ENCODE measurements at regions not wholly inside any gene's neighbourhood (a gene's known extent, or its start where the extent isn't known, plus 50 kb on each side); places are given as distances from the start of the nearest gene placed in this dataset.

DNA sequence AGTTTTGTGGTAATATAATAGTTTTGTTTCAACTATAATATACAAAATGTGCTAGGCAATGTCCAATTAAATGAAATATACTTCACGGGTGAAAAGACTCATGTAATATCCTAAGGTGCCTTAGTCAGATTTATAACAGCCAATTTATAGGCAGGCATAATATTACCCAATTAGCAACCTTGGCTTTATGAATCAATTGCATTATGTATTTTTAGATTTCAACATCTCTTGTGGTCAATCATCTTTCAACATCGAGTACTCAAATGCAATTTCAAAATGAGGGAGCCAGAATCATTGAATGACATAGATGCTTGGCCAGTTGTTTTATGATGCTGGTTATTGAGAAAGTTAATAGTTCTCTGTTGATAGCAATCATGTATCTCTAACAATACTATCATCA lies 110.3 kb upstream of the SP8 start:
- Histone ChIP-seq H3K36me3 (ENCODE audit: control insufficient read depth, insufficient read depth, low read length) (no peaks in the 10 kb centered on the region), H3K4me3 (ENCODE audit: low read length) (no peak overlapping the region), H3K4me1 (ENCODE audit: control insufficient read depth, insufficient read depth, low read length) (no peaks in the 10 kb centered on the region), H3K27me3 (ENCODE audit: control insufficient read depth, insufficient read depth, low read length) (no peaks in the 10 kb centered on the region), H3K27ac (ENCODE audit: low read length) (no peak overlapping the region), H3K9me3 (ENCODE audit: control insufficient read depth, insufficient read depth, low read length) (no peaks in the 10 kb centered on the region)
- TF ChIP-seq, protein P1, sequence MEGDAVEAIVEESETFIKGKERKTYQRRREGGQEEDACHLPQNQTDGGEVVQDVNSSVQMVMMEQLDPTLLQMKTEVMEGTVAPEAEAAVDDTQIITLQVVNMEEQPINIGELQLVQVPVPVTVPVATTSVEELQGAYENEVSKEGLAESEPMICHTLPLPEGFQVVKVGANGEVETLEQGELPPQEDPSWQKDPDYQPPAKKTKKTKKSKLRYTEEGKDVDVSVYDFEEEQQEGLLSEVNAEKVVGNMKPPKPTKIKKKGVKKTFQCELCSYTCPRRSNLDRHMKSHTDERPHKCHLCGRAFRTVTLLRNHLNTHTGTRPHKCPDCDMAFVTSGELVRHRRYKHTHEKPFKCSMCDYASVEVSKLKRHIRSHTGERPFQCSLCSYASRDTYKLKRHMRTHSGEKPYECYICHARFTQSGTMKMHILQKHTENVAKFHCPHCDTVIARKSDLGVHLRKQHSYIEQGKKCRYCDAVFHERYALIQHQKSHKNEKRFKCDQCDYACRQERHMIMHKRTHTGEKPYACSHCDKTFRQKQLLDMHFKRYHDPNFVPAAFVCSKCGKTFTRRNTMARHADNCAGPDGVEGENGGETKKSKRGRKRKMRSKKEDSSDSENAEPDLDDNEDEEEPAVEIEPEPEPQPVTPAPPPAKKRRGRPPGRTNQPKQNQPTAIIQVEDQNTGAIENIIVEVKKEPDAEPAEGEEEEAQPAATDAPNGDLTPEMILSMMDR (IDR thresholded peaks at IDR 0.05), result no peak
- no peaks in the 10 kb centered on the region for H3K36me3 Mint-ChIP-seq
- no peak overlapping the region for H3K4me3 Mint-ChIP-seq
- H3K9me3 Mint-ChIP-seq, result peaks cover 3% of the 10 kb centered on the region in 2 donors
- H3K27ac Mint-ChIP-seq, result no peak overlapping the region
- ATAC-seq (no peak), DNase-seq (no peak)
- H3K27me3 Mint-ChIP-seq (ENCODE audit: low read depth in 2 of 2), result peaks cover 0 to 3% of the 10 kb centered on the region in 2 donors
- no peaks in the 10 kb centered on the region for H3K4me1 Mint-ChIP-seq
- WGBS (ENCODE audit: insufficient coverage), result no CpG with 5 or more reads among the region's 2 CpGs
- intact Hi-C loops (cut with micrococcal nuclease), result no loop called here

DNA sequence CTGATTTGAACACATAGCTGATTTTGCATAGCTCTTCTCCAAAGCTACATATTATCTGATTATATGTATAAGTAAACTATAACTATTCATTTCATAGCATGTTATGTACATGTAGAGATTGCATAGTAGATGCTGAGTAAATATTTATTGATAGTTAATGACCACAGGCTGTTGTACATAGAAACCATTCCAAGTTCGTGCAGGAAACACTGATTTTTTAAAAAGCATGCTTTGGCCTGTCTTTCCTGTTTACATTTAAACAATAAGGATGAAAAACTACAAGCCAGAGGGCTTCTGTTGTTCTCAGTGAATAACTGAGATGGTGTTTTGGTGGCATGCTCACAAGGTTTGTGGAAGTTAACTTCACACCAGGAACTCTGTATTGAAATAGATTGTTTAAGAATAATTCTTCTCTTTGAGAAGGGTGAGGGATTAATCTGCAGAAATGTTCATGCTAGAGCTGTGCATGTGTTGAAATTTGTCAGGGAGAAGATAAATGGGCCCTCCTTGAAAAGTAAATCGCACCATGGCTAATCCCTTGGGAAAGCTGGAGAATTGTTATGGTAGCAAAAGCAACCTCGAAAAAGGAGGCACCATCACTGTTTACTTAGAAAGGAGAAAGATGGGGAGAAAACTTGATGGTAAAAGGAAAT lies 120.2 kb upstream of the SP8 start:
- ATAC-seq (no peak), DNase-seq (no peak)
- no peak overlapping the region for H3K27ac Mint-ChIP-seq
- TF ChIP-seq, protein P1 (IDR thresholded peaks at IDR 0.05), result no peak
- H3K4me3 Mint-ChIP-seq, result no peak overlapping the region
- H3K9me3 ChIP-seq (ENCODE audit: control insufficient read depth, insufficient read depth, low read length), result no peaks in the 10 kb centered on the region
- 75% methylated on average over 3 of the region's 3 CpGs for WGBS (ENCODE audit: insufficient coverage)
- no peaks in the 10 kb centered on the region for H3K36me3 ChIP-seq (ENCODE audit: control insufficient read depth, insufficient read depth, low read length)
- no peak overlapping the region for H3K27ac ChIP-seq (ENCODE audit: low read length)
- intact Hi-C loops (cut with micrococcal nuclease), result no loop called here
- peaks cover 0 to 6% of the 10 kb centered on the region in 2 donors for H3K27me3 Mint-ChIP-seq (ENCODE audit: low read depth in 2 of 2)
- peaks cover 2% of the 10 kb centered on the region in 2 donors for H3K9me3 Mint-ChIP-seq
- H3K4me1 Mint-ChIP-seq, result no peaks in the 10 kb centered on the region
- no peak overlapping the region for H3K4me3 ChIP-seq (ENCODE audit: low read length)
- H3K4me1 ChIP-seq (ENCODE audit: control insufficient read depth, insufficient read depth, low read length), result no peaks in the 10 kb centered on the region
- no peaks in the 10 kb centered on the region for H3K36me3 Mint-ChIP-seq
- H3K27me3 ChIP-seq (ENCODE audit: control insufficient read depth, insufficient read depth, low read length), result no peaks in the 10 kb centered on the region

DNA sequence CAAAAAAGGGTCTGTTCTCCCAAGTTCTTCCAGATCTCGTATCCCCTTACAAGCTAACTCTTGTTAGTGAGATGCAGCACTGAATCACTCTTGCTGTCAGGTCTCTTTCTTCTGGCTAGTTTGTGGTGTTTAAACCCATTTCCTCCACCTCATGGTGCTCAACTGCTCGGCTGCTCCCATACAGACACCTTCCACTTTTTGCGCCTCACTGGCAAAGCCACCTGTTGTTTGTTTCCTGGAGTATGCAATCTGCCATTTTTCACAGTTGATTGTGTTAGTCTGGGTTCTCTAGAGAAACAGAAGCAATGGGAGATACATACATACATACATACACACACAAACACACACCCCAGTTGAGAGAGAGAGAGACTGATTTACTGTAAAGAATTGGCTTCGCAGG lies 124.4 kb upstream of the SP8 start:
- TF ChIP-seq, protein P1 (IDR thresholded peaks at IDR 0.05), result no peak
- intact Hi-C loops (cut with micrococcal nuclease), result no loop called here
- 60% methylated on average over 3 of the region's 4 CpGs for WGBS (ENCODE audit: insufficient coverage)
- Mint-ChIP-seq H3K4me1 (no peaks in the 10 kb centered on the region), H3K27ac (no peak overlapping the region), H3K9me3 (peaks cover 0 to 2% of the 10 kb centered on the region in 2 donors), H3K27me3 (ENCODE audit: low read depth in 2 of 2) (peaks cover 0 to 6% of the 10 kb centered on the region in 2 donors), H3K4me3 (no peak overlapping the region), H3K36me3 (no peaks in the 10 kb centered on the region)
- ATAC-seq (no peak), DNase-seq (no peak)
- Histone ChIP-seq H3K4me1 (ENCODE audit: control insufficient read depth, insufficient read depth, low read length) (no peaks in the 10 kb centered on the region), H3K27ac (ENCODE audit: low read length) (no peak overlapping the region), H3K27me3 (ENCODE audit: control insufficient read depth, insufficient read depth, low read length) (no peaks in the 10 kb centered on the region), H3K36me3 (ENCODE audit: control insufficient read depth, insufficient read depth, low read length) (no peaks in the 10 kb centered on the region), H3K4me3 (ENCODE audit: low read length) (no peak overlapping the region), H3K9me3 (ENCODE audit: control insufficient read depth, insufficient read depth, low read length) (no peaks in the 10 kb centered on the region)

DNA sequence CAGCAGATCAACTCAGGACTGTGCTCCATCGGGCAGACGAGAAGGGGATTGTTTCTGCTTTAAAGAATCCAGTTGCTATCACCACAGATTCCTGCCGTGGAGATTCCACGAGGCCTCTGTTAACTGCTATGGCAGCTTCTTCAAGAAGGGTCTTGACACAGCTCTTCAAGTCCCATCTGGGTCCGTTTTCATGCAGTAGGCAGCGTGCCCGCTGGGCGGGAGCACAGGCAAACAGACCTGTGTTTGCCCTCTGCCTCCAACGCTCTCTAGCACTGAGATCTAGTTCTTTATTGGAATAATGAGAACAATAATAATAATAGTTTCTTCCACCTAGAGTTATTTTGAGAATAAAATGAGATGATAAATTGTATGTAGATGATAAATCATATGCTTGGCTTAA lies 127.2 kb upstream of the SP8 start:
- Histone ChIP-seq H3K9me3 (ENCODE audit: control insufficient read depth, insufficient read depth, low read length) (no peaks in the 10 kb centered on the region), H3K4me1 (ENCODE audit: control insufficient read depth, insufficient read depth, low read length) (no peaks in the 10 kb centered on the region), H3K27me3 (ENCODE audit: control insufficient read depth, insufficient read depth, low read length) (no peaks in the 10 kb centered on the region), H3K4me3 (ENCODE audit: low read length) (no peak overlapping the region), H3K27ac (ENCODE audit: low read length) (no peak overlapping the region), H3K36me3 (ENCODE audit: control insufficient read depth, insufficient read depth, low read length) (no peaks in the 10 kb centered on the region)
- Mint-ChIP-seq H3K9me3 (no peaks in the 10 kb centered on the region), H3K27ac (no peak overlapping the region), H3K4me3 (no peak overlapping the region), H3K36me3 (no peaks in the 10 kb centered on the region), H3K4me1 (no peaks in the 10 kb centered on the region), H3K27me3 (ENCODE audit: low read depth in 2 of 2) (peaks cover 0 to 3% of the 10 kb centered on the region in 2 donors)
- intact Hi-C loops (cut with micrococcal nuclease), result no loop called here
- 70% methylated on average over 8 of the region's 9 CpGs for WGBS (ENCODE audit: insufficient coverage)
- TF ChIP-seq, protein P1 (IDR thresholded peaks at IDR 0.05), result no peak
- DNase-seq (no peak), ATAC-seq (no peak)
